ENCODE measurements at regions not wholly inside any gene's neighbourhood (a gene's known extent, or its start where the extent isn't known, plus 50 kb on each side); places are given as distances from the start of the nearest gene placed in this dataset.
"Not testable (repeated sequence)": the region's sequence is repeated elsewhere in the genome, so short reads cannot be mapped to it uniquely, and the experiment has no call there.

GRCh38 chr6:71007298-71007697 is 50.4 kb upstream of the B3GAT2 start:
- not testable (repeated sequence) for H3K27me3 Mint-ChIP-seq (ENCODE audit: unreplicated experiment); H3K4me1 Mint-ChIP-seq (ENCODE audit: unreplicated experiment); H3K9me3 Mint-ChIP-seq (ENCODE audit: unreplicated experiment); H3K36me3 Mint-ChIP-seq (ENCODE audit: low read depth, unreplicated experiment); H3K27ac Mint-ChIP-seq (ENCODE audit: unreplicated experiment); DNase-seq (ENCODE audit: low spot score); H3K4me3 Mint-ChIP-seq (ENCODE audit: unreplicated experiment)

GRCh38 chr6:71011871-71012371 is 55.1 kb upstream of the B3GAT2 start:
- Mint-ChIP-seq H3K27ac (ENCODE audit: unreplicated experiment) (no peak overlapping the region), H3K4me1 (ENCODE audit: unreplicated experiment) (no peaks in the 10 kb centered on the region), H3K27me3 (ENCODE audit: unreplicated experiment) (no peaks in the 10 kb centered on the region), H3K36me3 (ENCODE audit: low read depth, unreplicated experiment) (no peaks in the 10 kb centered on the region), H3K9me3 (ENCODE audit: unreplicated experiment) (no peaks in the 10 kb centered on the region), H3K4me3 (ENCODE audit: unreplicated experiment) (no peak overlapping the region)
- no peak for DNase-seq (ENCODE audit: low spot score)
- TF ChIP-seq CTCF (IDR thresholded peaks at IDR 0.05; ENCODE audit: unreplicated experiment), result no peak

- Mint-ChIP-seq H3K27me3 (ENCODE audit: unreplicated experiment) (no peaks in the 10 kb centered on the region), H3K36me3 (ENCODE audit: low read depth, unreplicated experiment) (no peaks in the 10 kb centered on the region), H3K4me3 (ENCODE audit: unreplicated experiment) (no peak overlapping the region), H3K4me1 (ENCODE audit: unreplicated experiment) (no peaks in the 10 kb centered on the region), H3K9me3 (ENCODE audit: unreplicated experiment) (no peaks in the 10 kb centered on the region), H3K27ac (ENCODE audit: unreplicated experiment) (no peak overlapping the region)
- TF ChIP-seq CTCF (IDR thresholded peaks at IDR 0.05; ENCODE audit: unreplicated experiment), result peak; percentile 69
- DNase-seq (ENCODE audit: low spot score), result peak; percentile 20
These were observed 56.1 kb upstream of the B3GAT2 start for GRCh38 chr6:71012866-71013469.

- no peak overlapping the region for H3K27ac Mint-ChIP-seq (ENCODE audit: unreplicated experiment)
- H3K4me3 Mint-ChIP-seq (ENCODE audit: unreplicated experiment), result no peak overlapping the region
- DNase-seq (ENCODE audit: low spot score), result no peak
- TF ChIP-seq CTCF (IDR thresholded peaks at IDR 0.05; ENCODE audit: unreplicated experiment), result no peak
- H3K9me3 Mint-ChIP-seq (ENCODE audit: unreplicated experiment), result no peaks in the 10 kb centered on the region
- no peaks in the 10 kb centered on the region for H3K36me3 Mint-ChIP-seq (ENCODE audit: low read depth, unreplicated experiment)
- H3K27me3 Mint-ChIP-seq (ENCODE audit: unreplicated experiment), result no peaks in the 10 kb centered on the region
- no peaks in the 10 kb centered on the region for H3K4me1 Mint-ChIP-seq (ENCODE audit: unreplicated experiment)
These were observed 58.5 kb upstream of the B3GAT2 start for GRCh38 chr6:71015392-71015791.

- H3K27ac Mint-ChIP-seq (ENCODE audit: unreplicated experiment), result no peak overlapping the region
- H3K4me1 Mint-ChIP-seq (ENCODE audit: unreplicated experiment), result peaks cover 7% of the 10 kb centered on the region
- H3K27me3 Mint-ChIP-seq (ENCODE audit: unreplicated experiment), result no peaks in the 10 kb centered on the region
- no peaks in the 10 kb centered on the region for H3K36me3 Mint-ChIP-seq (ENCODE audit: low read depth, unreplicated experiment)
- H3K9me3 Mint-ChIP-seq (ENCODE audit: unreplicated experiment), result no peaks in the 10 kb centered on the region
- H3K4me3 Mint-ChIP-seq (ENCODE audit: unreplicated experiment), result no peak overlapping the region
- no peak for DNase-seq (ENCODE audit: low spot score)
- no peak for TF ChIP-seq CTCF (IDR thresholded peaks at IDR 0.05; ENCODE audit: unreplicated experiment)
These were observed 71.5 kb upstream of the B3GAT2 start for GRCh38 chr6:71028236-71028876.
